HCT116 (cell line): ENCODE measurements at regions not wholly inside any gene's neighbourhood (a gene's known extent, or its start where the extent isn't known, plus 50 kb on each side); places are given as distances from the start of the nearest gene placed in this dataset.
"Not testable (repeated sequence)": the region's sequence is repeated elsewhere in the genome, so short reads cannot be mapped to it uniquely, and the experiment has no call there.

ENCODE experiments used
- CEBPB ChIP-seq: IDR thresholded peaks from 2 replicates; pipeline ENCODE4 v1.6.1; 2012; ENCODE audit warnings: low read depth
- EZH2 ChIP-seq: fragments of 200-600 bp; sonication (generic); IDR thresholded peaks from 2 replicates; pipeline ENCODE4 v1.6.1; 2017; ENCODE audit warnings: antibody characterized with exemption, mixed run types
- POLR2A ChIP-seq: IDR thresholded peaks from 2 replicates; pipeline ENCODE4 v1.7.0; 2011; ENCODE audit warnings: borderline replicate concordance; ENCODE audit not compliant: insufficient read depth, insufficient read length; ENCODE audit errors: extremely low read depth
- POLR2AphosphoS5 ChIP-seq: IDR thresholded peaks from 2 replicates; pipeline ENCODE4 v1.6.1; 2011; ENCODE audit warnings: mild to moderate bottlenecking, low read depth, low read length, moderate library complexity
- SP1 ChIP-seq: IDR thresholded peaks from 2 replicates; pipeline ENCODE4 v1.6.1; 2012; ENCODE audit warnings: low read depth
- TF ChIP-seq, protein P1 (sequence below), 3 experiments: fragments of 200-600 bp in 1 of 3; sonication (generic) in 1 of 3; IDR thresholded peaks in 2 of 3; conservative IDR thresholded peaks in 1 of 3; 2 replicates each; pipeline ENCODE4 v1.5.1; 2012 to 2017; ENCODE audit warnings: low read depth in 2 of 3, low read length in 2 of 3, antibody characterized with exemption in 1 of 3, borderline replicate concordance in 1 of 3, control low read depth in 1 of 3, mild to moderate bottlenecking in 1 of 3, mixed read lengths in 1 of 3, mixed run types in 1 of 3, moderate library complexity in 1 of 3; ENCODE audit not compliant: insufficient read depth in 1 of 3

GRCh38 chr7:36065563-36066342 is 87.3 kb upstream of the EEPD1 start:
- TF ChIP-seq, protein P1, sequence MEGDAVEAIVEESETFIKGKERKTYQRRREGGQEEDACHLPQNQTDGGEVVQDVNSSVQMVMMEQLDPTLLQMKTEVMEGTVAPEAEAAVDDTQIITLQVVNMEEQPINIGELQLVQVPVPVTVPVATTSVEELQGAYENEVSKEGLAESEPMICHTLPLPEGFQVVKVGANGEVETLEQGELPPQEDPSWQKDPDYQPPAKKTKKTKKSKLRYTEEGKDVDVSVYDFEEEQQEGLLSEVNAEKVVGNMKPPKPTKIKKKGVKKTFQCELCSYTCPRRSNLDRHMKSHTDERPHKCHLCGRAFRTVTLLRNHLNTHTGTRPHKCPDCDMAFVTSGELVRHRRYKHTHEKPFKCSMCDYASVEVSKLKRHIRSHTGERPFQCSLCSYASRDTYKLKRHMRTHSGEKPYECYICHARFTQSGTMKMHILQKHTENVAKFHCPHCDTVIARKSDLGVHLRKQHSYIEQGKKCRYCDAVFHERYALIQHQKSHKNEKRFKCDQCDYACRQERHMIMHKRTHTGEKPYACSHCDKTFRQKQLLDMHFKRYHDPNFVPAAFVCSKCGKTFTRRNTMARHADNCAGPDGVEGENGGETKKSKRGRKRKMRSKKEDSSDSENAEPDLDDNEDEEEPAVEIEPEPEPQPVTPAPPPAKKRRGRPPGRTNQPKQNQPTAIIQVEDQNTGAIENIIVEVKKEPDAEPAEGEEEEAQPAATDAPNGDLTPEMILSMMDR (IDR thresholded peaks at IDR 0.05 in 2 of 3, conservative IDR thresholded peaks at IDR 0.05 in 1 of 3; ENCODE audit: borderline replicate concordance in 1 of 3, insufficient read depth in 1 of 3, low read depth in 2 of 3, low read length in 2 of 3) = not testable (repeated sequence)
- TF ChIP-seq POLR2A, CEBPB, EZH2, SP1, POLR2AphosphoS5: not testable (repeated sequence)
